HG02571 (cell line): ENCODE measurements at regions not wholly inside any gene's neighbourhood (a gene's known extent, or its start where the extent isn't known, plus 50 kb on each side); places are given as distances from the start of the nearest gene placed in this dataset.
A peak's percentile ranks its signal among the peaks of the same experiment; 100 is the strongest.

Source experiments
- ATAC-seq: cut with Tn5 transposase; IDR thresholded peaks from one replicate; pipeline ENCODE4 v1.9.1; 2021; ENCODE audit warnings: mild to moderate bottlenecking, moderate library complexity; ENCODE audit not compliant: unreplicated experiment

DNA sequence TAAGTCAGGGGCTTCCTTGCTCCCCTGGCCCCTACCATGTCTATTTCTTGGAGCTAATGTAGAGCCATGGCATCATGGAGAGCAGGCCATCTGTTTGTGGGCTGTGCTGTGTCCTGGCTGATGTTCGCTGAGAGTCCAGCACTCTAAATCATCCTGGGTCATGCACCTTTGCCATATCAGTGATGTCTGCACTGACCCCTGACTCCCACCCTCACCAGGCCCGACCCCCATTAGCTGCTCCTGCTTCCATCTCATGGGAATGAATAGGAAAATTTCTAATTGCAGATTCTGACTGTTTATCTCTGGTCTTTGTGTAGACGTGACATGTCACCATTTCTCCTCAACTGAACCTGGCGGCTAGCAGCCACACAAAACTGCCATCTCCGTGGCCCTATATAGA is 236.9 kb downstream of the NSG2 start:
- ATAC-seq = no peak

DNA sequence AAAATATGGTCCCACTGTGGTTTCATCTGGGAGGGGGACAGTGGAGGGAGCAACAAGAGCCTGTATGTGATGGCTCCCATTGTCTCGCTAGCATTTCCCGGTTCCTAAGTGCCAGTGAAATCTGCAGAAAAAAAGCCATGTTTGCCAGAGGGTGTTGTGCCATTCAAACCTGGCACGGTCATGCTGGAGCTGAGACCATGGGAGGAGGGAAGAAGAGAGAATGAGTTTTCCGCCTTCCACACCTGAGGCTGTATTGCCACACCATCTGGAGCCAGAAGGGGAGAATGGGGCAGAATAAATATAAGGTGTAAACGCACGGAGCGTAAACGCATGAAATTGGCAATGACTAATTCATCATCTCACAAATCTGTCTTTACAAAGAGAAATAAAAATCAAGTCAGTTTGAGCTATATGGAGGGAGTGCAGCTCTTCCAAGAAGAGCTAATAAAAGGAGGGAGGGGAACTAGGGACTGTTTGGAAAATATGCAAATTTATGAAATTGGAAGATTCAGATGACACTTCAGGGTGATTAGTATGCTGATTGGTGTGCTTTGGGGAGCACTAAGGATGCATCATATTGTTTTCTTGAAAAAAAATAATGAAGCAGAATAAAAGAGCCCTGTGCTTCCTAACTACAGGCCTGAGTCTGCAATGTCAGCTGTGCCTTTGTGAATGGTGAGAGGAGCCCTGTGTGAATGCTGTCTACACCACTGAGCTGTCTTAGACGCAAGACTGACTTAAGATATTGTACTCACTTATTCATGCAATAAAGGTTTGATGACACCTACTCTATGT is 237.9 kb downstream of the NSG2 start:
- no peak for ATAC-seq

DNA sequence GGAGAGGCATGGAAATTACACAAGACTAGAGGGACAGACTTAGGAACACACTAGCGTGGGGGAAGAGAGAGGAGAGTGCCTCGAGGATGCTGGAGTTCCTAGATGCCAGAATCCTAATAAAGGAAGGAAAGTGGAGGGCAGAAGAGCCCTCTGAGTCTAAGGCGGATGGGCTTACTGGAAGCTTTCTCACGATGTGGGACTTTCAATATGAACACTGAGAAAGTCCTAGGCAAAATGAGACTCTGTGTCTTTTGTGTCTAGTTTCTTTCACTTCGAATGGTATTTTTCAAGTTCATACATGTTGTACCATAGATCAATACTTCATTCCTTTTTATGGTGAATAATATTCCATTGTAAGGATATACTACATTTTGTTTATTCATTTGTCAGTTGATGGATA is 239.4 kb downstream of the NSG2 start:
- ATAC-seq = peak; percentile 62

DNA sequence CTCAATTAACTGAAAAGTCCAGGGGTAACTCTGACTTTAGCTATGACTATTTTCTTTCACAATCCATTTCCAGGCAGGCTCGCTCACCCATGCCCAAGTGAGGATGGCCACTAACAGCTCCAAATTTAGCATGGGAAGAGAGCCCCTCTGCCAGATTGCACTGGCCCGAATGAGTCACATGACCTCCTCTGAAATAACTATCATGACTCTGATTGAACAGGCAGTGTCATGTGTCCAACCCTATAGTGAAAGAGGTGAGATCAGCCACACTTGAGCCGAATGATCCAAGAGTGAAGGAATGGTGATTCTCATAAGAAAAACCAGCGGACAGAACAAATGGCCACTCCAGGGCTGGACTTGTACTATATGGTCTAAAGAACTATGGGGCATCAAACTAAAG is 242.3 kb downstream of the NSG2 start:
- ATAC-seq = no peak

DNA sequence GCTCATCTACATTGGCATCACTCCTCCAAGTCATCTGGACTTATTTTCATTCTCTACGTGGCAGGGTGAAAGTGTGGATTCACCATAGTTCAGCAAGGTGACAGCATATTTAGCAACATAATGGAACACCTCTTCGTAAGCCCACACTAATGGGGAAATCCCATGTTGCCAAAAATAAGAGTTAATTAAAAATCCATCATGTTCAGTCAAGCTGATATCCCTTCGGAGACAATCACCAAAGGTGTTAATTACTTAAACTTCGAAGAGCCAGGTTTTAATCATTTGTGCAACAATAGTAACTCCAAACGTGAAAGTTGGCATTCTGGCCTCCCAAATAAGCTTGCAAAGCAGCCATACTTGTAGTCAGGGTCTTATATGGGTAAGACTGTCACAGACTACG is 242.9 kb downstream of the NSG2 start:
- no peak for ATAC-seq

DNA sequence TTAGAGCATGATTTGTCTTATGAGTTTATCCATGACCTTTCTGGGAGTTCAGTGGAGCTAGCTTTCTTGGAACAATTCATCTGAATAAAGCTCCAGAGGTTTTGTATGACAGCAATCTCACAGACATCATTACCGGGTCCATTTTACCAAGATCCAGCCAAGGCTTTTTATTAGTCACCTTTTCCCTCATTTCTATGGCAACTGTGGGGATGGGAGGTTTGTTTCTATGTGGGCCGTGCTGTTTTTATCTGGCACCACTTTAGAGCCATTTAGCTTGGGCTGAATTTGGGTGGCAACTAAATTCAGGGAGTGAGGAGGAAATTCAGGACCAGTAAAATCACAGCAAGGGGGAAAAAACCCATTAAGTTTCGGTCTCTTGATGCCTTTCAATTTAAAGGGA is 245.7 kb downstream of the NSG2 start:
- ATAC-seq = no peak

DNA sequence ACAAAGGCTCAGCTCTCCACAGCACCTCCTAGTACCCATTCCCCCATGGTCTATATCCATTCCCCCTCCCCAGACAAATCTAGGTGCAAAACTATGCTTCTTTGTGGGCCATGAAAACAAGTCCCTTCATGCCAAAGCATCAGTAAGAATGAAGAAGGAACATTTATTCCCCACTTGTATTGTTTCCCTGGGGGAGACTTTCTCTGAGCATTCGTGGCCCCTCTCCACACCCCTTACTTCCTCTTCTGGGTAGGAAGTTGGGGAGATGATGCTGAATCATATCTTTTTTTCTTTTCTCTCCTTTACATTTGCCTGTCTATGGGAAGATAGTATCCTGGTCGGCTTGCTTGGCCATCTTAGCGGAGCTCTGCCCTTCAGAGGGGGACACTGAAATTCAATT is 246.8 kb downstream of the NSG2 start:
- no peak for ATAC-seq

DNA sequence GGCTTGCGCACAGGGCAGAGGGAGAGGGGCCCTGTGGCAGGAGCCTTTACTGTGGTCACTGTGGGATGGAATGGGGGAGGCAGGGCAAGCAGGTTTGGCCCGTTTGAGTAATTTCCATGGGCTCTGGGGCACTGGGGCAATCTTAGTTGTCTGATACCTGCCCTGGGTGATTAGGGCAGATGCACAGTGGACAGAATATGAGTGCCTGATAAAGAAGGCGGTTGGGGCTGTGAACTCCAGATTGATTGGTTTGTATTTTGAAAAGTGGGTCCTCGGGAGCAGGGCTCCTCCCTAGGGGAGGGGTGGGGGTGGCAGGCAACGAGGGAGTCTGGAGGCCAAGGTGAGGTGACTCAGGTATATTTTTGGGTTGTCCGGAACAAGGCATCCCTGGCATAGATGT is 247.5 kb downstream of the NSG2 start:
- no peak for ATAC-seq

DNA sequence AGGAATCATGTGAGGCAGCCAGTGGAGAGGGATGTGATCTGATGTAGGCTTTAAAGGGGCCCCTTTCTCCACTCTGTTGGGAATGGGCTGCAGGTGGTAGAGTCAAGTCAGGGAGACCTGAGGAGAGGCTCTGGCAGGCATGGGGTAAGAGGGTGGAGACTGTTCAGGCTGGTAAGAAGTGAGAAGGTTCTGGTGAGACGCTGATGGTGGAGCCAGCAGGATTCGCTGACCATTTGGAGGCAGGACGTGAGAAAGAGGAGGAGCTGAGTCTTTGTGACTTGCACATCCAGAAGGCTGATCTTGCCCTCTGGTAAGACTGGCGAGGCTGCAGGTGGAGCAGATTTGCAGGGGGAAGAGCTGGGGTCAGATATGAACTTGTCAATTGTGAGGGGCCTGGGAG is 248.0 kb downstream of the NSG2 start:
- no peak for ATAC-seq

DNA sequence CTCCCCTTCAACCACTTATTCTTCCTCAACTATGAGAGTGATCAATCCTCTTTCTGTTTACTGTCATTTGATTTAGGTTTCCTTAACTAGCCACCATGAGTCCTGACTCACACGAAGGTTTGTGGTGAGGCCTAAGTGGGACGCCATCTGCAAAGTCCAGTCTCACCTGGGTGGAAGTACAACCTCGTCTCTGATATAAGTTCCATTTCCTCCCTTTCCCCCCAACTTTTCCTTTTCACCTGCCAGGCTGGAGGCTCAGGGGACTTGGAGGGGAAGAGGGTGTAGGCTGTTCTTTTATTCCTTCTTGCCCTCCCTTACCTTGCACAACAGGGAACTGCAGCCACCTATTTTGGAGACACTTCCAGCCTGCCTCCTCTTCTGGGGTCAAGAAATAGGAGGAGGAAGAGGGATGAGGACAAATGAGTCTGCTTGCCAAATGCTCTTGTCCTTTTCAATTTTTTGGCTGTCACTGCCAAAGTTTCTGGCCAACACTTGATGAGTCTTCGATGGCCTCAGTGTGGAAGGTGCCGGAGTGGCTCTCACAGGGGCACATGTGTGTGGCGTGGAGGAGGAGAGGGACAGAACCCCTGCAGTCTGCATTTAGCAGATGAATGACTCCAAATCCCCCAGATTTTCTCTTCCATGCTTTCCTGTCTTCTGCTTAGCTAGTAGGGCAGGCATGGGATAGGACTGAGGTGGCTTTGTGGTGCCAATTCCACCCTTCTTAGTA is 249.6 kb downstream of the NSG2 start:
- ATAC-seq = no peak

DNA sequence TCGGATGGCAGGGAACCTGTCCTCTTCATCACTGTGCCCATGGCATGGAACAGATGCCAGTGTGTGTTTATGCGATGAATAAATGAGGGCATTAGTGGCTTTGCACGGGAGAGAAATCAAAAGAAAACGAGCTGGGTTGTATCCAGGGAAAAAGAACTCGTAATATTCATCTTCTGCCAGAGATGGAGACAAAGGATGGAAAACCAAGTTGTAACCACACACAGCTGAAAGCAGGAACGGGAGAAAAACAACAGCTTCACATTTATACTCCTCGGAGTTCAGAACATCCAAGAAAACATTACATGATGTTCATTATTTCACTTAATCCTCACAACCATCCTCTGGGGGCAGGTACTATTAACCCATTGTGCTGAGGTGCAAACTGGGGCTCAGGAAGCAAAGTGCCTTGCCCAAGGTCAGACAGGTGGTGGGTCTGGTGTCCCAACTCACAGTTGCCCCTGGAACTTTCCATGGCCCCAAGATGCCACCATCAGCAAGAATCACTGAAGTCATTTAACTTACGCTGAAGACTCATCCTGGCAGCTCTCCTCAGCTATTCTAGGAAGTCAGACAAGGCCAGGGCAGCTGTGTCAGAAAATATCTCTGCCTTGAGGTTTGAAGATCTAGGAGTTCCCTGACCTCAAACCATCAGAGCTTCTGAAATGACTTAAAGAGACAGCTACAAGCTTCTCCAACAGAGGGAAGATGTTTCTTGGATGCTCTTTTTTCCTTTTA is 250.4 kb downstream of the NSG2 start:
- no peak for ATAC-seq

DNA sequence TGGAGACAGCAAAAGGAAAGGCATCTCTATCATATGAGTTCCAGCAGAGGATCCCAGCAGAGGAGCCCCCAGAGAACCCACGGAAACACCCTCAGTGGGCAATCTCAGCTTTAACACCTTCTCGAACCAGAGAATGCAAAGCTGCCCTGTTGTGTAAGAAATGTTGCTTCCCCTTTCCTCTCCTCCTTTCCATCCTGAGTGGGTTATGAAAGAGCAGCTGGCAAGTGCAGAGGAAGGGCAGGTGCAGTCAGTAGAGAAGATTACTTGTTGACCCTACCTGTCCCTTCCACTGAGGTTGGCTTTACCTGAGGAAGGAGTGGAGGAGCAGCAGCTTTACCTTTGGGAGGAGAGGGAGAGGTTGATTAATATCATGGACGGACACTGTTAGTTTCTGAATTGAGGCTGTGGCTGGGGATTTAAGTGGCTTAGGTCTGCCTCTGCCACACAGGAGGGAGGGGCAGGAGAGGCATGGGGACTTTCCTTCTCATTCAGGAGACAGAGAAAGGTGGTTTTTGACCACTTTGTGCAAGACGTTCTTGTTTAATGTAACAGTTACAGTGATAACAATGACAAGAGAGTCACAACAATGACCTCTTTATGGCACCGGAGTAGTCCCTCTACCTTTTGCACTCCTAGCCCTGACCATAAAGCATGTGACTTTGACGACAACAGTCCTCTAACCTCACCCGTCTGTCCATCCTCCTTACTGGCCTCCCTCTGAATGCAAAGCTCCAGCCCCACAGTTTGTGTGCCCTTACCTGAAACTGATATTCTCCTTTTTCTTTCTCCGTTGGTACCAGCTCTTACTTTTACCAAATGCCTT is 254.8 kb downstream of the NSG2 start:
- ATAC-seq = no peak

DNA sequence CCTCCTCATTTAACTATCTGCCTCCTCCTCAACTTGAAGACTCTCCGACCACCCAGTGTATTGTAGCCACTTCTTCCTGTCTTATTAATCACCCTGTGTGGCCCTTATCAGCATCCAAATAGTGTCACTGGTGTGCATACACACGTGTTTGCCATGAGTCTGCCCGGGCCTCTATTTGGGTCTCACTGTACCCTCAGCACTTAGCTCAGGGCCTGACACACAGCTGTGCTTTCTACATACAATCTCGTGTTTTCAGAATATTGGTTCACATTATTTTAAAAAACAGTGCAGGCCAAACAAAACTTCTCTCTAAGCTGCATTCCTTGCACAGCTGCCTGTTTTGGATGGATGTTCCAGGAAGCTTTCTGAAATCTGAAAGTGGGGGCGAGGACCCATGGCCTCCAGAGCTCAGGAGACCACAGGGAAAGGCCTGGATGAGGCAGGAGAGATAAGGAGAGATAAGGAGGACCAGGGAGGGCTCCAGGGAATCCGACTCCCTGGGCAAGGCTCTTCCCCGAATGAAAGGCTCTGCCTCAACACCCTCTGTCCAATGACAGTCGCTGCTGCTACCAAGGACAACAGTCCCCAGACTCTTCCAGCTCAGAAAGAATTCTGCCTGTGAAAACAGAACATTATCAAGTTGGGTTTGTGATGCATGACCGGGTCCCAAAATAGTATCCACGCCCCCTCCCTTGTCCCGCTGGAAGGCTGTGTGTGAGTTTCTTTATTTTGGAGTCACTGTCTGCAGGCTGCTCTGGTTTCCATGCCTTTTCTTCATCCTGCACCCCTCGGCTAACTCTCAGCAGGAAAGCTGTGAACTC is 255.6 kb downstream of the NSG2 start:
- ATAC-seq = no peak

DNA sequence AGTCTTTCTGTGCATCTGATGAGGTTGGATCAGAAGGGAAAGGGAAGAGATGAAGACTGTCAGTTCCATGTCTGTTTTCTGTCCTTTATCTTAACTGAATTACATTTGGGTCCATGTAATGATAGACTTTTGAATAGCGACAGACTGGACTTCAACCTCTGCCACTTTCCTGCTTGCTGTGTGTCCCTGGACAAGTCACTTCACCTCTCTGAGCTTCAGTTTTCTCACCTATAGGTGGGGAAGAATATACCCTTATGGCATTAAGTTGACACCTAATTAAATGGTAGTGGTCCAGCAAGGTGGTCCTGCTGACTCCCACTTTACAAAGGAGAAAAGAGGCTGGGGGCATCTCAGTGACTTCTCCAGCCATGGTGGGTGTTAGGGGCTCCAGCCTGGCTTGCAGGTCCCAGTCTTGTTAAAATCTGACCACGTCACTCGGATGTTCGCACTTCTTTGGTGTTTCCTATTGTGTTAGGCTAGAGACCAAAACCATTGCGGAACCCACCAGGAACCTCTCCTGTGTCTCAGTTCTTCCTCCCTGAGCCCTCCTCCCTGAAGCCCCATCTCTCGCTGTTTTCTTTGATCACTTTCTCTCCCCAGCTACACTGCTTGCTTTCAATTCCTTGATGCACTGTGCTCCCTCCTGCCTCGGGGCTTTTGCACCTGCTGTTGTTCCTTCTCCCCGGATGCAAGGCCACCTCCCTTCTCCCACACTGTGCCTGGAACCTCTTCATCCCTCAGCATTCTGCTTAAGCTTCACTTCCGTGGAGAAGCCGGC is 256.5 kb downstream of the NSG2 start:
- ATAC-seq = no peak

DNA sequence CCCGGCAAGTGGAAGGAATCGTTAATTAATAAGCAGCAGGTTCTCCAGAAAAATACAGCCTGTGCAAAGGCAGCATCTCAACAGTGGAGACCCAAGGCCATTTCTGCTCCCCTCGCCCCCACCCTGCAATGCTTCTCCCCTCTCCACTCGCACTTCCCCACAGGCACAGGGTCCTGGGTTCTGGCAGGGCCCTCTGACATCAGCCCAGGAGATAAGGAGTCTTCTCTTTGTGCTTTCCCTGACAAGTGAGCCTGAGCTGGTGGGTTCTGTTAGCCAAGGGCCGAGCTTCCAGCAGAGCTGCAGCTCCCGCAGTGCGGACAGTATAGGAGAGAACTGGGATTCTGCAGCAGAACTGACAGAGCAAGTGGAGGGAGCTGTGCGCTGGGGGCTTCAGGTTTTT is 257.5 kb downstream of the NSG2 start:
- no peak for ATAC-seq

DNA sequence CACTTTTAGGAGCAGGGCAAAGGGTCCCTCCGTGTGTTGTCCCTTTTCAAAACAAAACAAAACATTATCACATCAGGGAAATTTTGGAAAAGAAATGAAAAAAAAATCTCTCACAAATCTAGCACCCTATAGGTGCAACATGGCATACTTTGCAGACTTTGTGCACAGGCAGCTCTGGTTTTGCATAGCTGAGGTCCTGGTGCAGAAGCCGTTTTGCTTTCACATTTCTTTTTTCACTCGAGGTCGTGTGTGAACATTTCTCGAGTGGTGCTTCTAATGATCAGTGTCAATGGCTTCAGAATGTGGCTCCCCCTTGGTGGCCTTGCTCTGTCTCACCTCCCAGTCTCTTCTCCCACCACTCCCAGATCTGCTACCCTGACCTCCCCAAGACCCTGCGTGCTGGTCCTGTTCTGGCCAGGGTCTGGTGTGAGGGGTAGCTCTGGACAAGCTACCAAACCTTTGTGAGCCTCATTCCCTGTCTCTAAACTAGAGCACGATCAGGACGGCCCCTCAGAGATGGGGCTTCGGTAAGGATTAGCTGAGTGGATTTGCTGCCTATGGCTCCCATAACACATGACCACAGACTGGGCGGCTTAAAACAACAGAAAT is 258.0 kb downstream of the NSG2 start:
- ATAC-seq = no peak

DNA sequence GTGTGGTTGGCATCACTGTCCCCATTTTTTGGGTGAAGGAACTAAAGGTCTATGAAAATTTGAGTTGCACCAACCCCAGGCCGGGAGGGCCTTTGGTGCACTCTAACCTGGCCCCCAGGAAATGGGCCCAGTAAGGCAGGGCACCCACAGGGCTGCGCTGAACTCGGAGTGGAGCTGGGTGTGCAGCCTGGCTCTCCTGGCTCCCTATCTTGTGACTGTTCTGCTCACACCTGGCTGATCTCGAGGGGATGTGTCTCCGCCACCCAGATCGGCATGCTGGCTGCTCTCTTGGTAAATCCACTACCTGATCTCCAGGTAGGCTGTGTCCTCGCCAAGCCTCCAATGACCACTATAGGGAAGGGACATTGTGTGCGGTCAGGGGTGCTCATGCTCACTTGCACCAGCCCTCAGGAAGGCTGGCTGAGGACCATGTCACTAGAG is 259.8 kb downstream of the NSG2 start:
- no peak for ATAC-seq

DNA sequence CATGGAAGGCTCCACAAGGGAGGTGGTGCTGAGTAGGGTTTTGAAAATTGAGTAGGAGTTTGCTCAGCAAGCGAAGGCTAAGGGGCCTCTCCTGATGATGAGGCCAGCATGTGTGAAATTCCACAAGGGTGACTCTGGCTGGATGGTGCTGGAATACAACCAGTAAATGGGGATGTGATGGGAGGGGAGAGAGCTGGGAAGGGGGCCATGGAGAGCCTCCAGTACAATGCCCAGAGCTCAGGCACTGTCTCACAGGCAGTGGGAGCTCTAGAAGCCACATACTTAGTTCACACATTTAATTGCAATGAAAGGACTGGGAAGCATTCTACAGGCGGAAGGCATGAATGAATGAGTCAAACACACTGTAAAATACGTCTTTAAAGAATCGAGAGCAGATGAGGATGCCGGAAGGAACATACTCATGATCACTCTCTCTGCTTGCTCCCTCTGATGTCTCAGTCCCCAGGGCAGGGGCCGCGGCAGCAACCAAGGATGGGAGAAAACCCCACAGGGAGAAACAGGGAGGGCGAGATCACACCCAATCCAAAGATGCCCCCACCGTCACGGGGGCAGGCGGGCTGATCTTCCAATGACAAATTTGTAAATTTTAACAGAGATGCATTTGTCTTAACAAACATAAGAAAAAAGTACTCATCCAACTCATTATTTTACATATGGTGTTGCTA is 261.0 kb downstream of the NSG2 start:
- no peak for ATAC-seq
